ENCODE measurements at regions not wholly inside any gene's neighbourhood (a gene's known extent, or its start where the extent isn't known, plus 50 kb on each side); places are given as distances from the start of the nearest gene placed in this dataset.
A peak's percentile ranks its signal among the peaks of the same experiment; 100 is the strongest.
"Not testable (repeated sequence)": the region's sequence is repeated elsewhere in the genome, so short reads cannot be mapped to it uniquely, and the experiment has no call there.

DNA sequence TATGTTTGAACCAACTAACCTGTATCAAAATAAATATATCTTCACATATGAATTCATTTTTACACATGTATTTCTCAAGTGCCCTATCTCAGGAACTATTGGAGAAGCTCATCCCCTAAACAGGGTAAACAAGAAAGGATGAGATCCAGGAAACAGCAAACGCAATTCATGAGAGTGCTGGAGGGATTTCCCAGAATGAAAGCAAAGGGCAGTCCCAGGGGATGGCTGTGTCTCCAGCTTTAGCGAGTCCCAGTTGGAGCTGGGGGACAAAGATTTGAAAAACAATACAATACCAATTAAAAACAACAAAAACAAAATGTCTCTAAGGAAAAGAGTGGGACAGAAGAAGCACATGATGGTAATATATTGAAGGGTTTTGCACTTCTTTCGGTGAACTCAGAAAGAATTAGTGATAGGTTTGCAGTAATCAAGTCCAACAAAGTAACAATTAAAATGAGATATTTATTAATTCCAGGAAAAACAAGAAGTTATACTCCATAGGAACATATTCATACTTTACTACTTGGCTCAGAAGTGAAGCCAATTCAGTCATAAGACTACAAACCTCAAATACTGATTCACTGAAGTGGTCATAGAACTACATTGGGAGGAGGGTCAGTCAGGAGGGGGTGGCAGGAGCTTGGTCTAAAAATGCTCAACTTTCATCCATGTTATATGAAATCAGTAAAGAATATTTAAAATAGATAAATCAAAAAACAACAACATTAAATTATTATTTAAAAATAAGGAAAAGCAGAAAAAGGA lies 73.1 kb upstream of the PDE1A start:
- WGBS, 4 donors: 59 to 76% (median 68%) methylated on average over 3 of the region's 3 CpGs
- TF ChIP-seq POLR2A (IDR thresholded peaks at IDR 0.05): no peak
- TF ChIP-seq, protein P1, sequence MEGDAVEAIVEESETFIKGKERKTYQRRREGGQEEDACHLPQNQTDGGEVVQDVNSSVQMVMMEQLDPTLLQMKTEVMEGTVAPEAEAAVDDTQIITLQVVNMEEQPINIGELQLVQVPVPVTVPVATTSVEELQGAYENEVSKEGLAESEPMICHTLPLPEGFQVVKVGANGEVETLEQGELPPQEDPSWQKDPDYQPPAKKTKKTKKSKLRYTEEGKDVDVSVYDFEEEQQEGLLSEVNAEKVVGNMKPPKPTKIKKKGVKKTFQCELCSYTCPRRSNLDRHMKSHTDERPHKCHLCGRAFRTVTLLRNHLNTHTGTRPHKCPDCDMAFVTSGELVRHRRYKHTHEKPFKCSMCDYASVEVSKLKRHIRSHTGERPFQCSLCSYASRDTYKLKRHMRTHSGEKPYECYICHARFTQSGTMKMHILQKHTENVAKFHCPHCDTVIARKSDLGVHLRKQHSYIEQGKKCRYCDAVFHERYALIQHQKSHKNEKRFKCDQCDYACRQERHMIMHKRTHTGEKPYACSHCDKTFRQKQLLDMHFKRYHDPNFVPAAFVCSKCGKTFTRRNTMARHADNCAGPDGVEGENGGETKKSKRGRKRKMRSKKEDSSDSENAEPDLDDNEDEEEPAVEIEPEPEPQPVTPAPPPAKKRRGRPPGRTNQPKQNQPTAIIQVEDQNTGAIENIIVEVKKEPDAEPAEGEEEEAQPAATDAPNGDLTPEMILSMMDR (IDR thresholded peaks at IDR 0.05): no peak
- ATAC-seq (no peak), DNase-seq (peak in 3 of 5 donors; percentile 20 to 54 (median 29))
- Histone ChIP-seq H3K9me3 (no peaks in the 10 kb centered on the region), H3K36me3 (no peaks in the 10 kb centered on the region), H3K27ac (no peak overlapping the region), H3K27me3 (no peaks in the 10 kb centered on the region), H3K4me1 (peaks cover 0 to 7% (median 0%) of the 10 kb centered on the region in 12 donors), H3K4me3 (no peak overlapping the region)
- intact Hi-C loops (cut with DNase I): no loop called here

DNA sequence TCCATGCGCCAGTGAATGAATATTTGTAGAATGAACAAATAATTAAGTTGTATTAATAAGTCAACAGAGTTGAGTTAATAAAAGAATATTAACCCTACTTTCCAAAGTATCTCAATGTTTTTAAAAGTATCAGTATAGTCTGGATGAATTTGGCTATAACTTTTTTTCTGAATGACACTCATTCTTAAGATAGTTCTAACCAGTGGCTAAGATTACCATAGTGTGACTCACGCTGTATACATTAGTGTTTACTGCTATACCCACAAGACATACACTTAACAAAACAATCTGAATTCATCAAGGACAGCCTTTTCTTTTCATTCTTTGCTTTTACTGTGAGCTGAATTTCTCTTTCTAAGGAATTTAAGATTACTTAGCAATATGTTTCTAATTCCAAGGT lies 77.0 kb upstream of the PDE1A start:
- DNase-seq: no peak
- intact Hi-C loops (cut with DNase I): no loop called here
- Histone ChIP-seq H3K36me3 (no peaks in the 10 kb centered on the region), H3K27me3 (no peaks in the 10 kb centered on the region), H3K4me3 (no peak overlapping the region), H3K4me1 (peaks cover 0 to 10% (median 0%) of the 10 kb centered on the region in 12 donors), H3K27ac (no peak overlapping the region), H3K9me3 (no peaks in the 10 kb centered on the region)
- ATAC-seq: no peak
- TF ChIP-seq POLR2A (IDR thresholded peaks at IDR 0.05): no peak
- TF ChIP-seq, protein P1 (IDR thresholded peaks at IDR 0.05): no peak
- 92 to 97% (median 94%) methylated on average over 2 of the region's 2 CpGs for WGBS, 4 donors

DNA sequence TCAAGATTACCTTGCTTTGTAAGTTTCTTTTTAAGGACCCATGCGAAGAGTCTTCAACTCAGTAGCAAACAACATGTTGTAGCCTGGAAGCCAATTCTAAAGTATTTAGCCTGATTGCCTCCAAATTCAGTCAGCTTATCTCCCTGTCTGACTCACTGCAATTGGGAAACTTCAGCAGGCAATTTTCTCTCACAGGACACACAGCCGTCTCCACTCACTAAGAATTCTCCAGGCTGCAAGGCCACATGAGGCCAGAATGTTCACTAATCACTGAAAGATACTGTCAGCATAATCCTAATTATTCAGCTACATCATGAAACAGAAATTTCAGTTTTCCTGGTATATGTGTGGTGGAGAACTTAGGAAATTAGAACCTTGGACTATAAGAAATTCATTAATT lies 78.1 kb upstream of the PDE1A start:
- H3K36me3 ChIP-seq: no peaks in the 10 kb centered on the region
- peak in 4 of 5 donors; percentile 18 to 47 (median 36) for DNase-seq
- peak; percentile 77 to 97 (median 89) for ATAC-seq
- TF ChIP-seq POLR2A (IDR thresholded peaks at IDR 0.05): no peak
- TF ChIP-seq, protein P1 (IDR thresholded peaks at IDR 0.05): no peak
- intact Hi-C loops (cut with DNase I): no loop called here
- WGBS, 4 donors: 57 to 73% (median 69%) methylated on average over 2 of the region's 2 CpGs
- no peaks in the 10 kb centered on the region for H3K27me3 ChIP-seq
- peak overlapping the region in 8 of 12 donors; percentile 10 to 53 (median 42) for H3K27ac ChIP-seq
- no peaks in the 10 kb centered on the region for H3K9me3 ChIP-seq
- no peak overlapping the region for H3K4me3 ChIP-seq
- peaks cover 0 to 10% (median 0%) of the 10 kb centered on the region in 12 donors for H3K4me1 ChIP-seq

DNA sequence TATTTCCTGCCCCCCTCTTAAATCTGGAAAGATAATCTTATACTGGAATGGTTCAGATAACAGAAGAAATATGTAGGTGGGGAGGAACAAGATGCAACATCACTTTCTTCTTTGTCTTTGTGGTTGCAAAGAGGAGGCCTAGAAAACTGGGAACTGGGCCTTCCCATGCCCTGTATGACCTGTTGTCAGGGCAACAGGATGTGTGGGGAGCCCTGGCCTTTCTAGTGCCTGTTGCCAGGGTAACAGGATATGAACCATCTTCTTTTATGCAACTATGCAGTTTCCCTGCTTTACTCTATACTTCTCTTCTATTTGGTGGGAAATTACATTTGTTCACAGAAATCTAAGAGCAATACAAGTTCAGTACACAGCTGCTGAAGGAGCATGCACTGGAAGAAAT lies 79.8 kb upstream of the PDE1A start:
- Histone ChIP-seq H3K4me3 (no peak overlapping the region), H3K4me1 (peaks cover 0 to 10% (median 0%) of the 10 kb centered on the region in 12 donors), H3K9me3 (no peaks in the 10 kb centered on the region), H3K27me3 (no peaks in the 10 kb centered on the region), H3K27ac (peak overlapping the region in 2 of 12 donors; percentile 0 to 25), H3K36me3 (no peaks in the 10 kb centered on the region)
- DNase-seq (peak in 2 of 5 donors; percentile 13 to 27), ATAC-seq (peak in 1 of 4 donors; percentile 49)
- intact Hi-C loops (cut with DNase I): no loop called here
- TF ChIP-seq, protein P1 (IDR thresholded peaks at IDR 0.05): no peak
- TF ChIP-seq POLR2A (IDR thresholded peaks at IDR 0.05): no peak

DNA sequence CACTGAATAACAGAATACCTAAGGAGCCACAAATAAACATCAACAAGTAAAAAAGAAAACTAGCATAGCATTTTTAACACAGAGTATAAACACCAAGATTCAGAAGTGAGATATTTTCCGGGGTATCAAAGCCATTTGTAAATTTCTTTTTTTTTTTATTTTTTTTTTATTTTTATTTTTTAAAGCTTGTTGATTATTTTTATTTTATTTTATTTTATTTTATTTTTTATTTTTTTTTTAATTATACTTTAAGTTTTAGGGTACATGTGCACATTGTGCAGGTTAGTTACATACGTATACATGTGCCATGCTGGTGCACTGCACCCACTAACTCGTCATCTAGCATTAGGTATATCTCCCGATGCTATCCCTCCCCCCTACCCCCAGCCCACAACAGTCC lies 81.7 kb upstream of the PDE1A start:
- H3K27ac ChIP-seq; DNase-seq; H3K4me3 ChIP-seq; H3K36me3 ChIP-seq; ATAC-seq; intact Hi-C loops (cut with DNase I); H3K27me3 ChIP-seq: not testable (repeated sequence)
- Histone ChIP-seq H3K9me3 (peaks cover 0 to 12% (median 1%) of the 10 kb centered on the region in 12 donors), H3K4me1 (peaks cover 0 to 10% (median 0%) of the 10 kb centered on the region in 12 donors)
- 72 to 96% (median 87%) methylated on average over 4 of the region's 4 CpGs for WGBS, 4 donors
